K562 (cell line): ENCODE measurements at regions not wholly inside any gene's neighbourhood (a gene's known extent, or its start where the extent isn't known, plus 50 kb on each side); places are given as distances from the start of the nearest gene placed in this dataset.

Experiments used
- ATAC-seq: fragments of 200-7000 bp; cut with Tn5 transposase; 3 replicates; pipeline ENCODE4 v1.9.1; 2020; ENCODE audit warnings: moderate library complexity
- BruUV-seq: library from RNA; stranded (reverse); fragments of 400-500 nt; replicated peaks from 2 replicates; lab custom pipeline; 2021; lab: Mats Ljungman, UMichigan
- CTCF ChIA-PET: fragments of 300-600 bp; formaldehyde crosslinking; extraction: SDS; loops from one replicate; lab custom pipeline; 2021; ENCODE audit warnings: low intra/inter-chr PET ratio; lab: Yijun Ruan, JAX
- POLR2A ChIA-PET: fragments of 300-600, 350-650 bp; sonication (Branson Sonifier 250); formaldehyde crosslinking; extraction: SDS; loops from one replicate; lab custom pipeline; 2021; ENCODE audit warnings: antibody characterized with exemption, inconsistent platforms; lab: Yijun Ruan, JAX
- DNase-seq, 4 experiments: peaks; one replicate each; pipeline versions ENCODE4 v3.0.0 to v3.0.0-alpha.2; 2011 to 2018; ENCODE audit warnings: low spot score in 3 of 4, mixed read lengths in 3 of 4; ENCODE audit errors: extremely low read depth in 1 of 4
- FAIRE-seq: peaks from 2 replicates; lab custom pipeline; 2011; peaks lifted over from hg19 to GRCh38; lab: Jason Lieb, UNC
- H2AFZ ChIP-seq: 2 replicates; pipeline ENCODE4 v1.6.0; 2011; ENCODE audit warnings: low read depth, low read length, control low read depth, inconsistent platforms
- H3K27ac ChIP-seq: fragments of 200-600 bp; 3 replicates; pipeline ENCODE4 v1.8.0; 2011; ENCODE audit warnings: low read depth, mild to moderate bottlenecking, control low read depth, inconsistent platforms, low read length, moderate library complexity, mixed read lengths; ENCODE audit errors: extremely low read depth
- H3K27me3 ChIP-seq, 2 experiments: fragments of 300-600 bp in 1 of 2; 2 replicates in 1 of 2; 3 replicates in 1 of 2; pipeline versions ENCODE4 v1.6.0 to v1.8.0; 2011; ENCODE audit warnings: inconsistent platforms in 2 of 2, low read length in 2 of 2, mild to moderate bottlenecking in 1 of 2, mixed read lengths in 1 of 2, moderate library complexity in 1 of 2; ENCODE audit not compliant: control insufficient read depth in 2 of 2, insufficient read depth in 2 of 2
- H3K36me3 ChIP-seq: fragments of 300-600 bp; 3 replicates; pipeline ENCODE4 v1.8.0; 2011; ENCODE audit warnings: mild to moderate bottlenecking, low read length, inconsistent platforms; ENCODE audit not compliant: control insufficient read depth, insufficient read depth
- H3K4me1 ChIP-seq, 2 experiments: fragments of 200-600 bp in 1 of 2; replicated peaks in 1 of 2; 2 replicates in 1 of 2; 3 replicates in 1 of 2; pipeline versions ENCODE4 v1.5.1 to v1.8.0; 2011; ENCODE audit warnings: inconsistent platforms in 2 of 2, low read length in 2 of 2, mild to moderate bottlenecking in 1 of 2, mixed read lengths in 1 of 2, moderate library complexity in 1 of 2; ENCODE audit not compliant: control insufficient read depth in 2 of 2, insufficient read depth in 2 of 2
- H3K4me2 ChIP-seq: 2 replicates; pipeline ENCODE4 v1.6.1; 2011; ENCODE audit warnings: low read length, control low read depth, inconsistent platforms, mixed read lengths; ENCODE audit not compliant: insufficient read depth
- H3K4me3 ChIP-seq: fragments of 200-600 bp; sonication (generic), shearing (Covaris generic); 2 replicates; pipeline ENCODE4 v1.5.1; 2016; ENCODE audit warnings: control low read depth, inconsistent platforms
- H3K79me2 ChIP-seq: fragments of 200-600 bp; 3 replicates; pipeline ENCODE4 v1.8.0; 2011; ENCODE audit warnings: low read length, inconsistent platforms; ENCODE audit not compliant: control insufficient read depth, insufficient read depth
- H3K9ac ChIP-seq, 2 experiments: 2 replicates each; pipeline versions ENCODE4 v1.6.0 to v1.6.1; 2011; ENCODE audit warnings: low read depth in 2 of 2, low read length in 2 of 2, control low read depth in 1 of 2, inconsistent platforms in 1 of 2, mild to moderate bottlenecking in 1 of 2, mixed read lengths in 1 of 2; ENCODE audit not compliant: insufficient read depth in 1 of 2
- H3K9me1 ChIP-seq: one replicate; pipeline ENCODE4 v1.6.0; 2011; ENCODE audit warnings: inconsistent platforms, mild to moderate bottlenecking, low read length, moderate library complexity; ENCODE audit not compliant: control insufficient read depth, insufficient read depth
- H3K9me3 ChIP-seq: replicated peaks from 2 replicates; pipeline ENCODE4 v1.5.1; 2011; ENCODE audit warnings: low read depth, low read length, inconsistent platforms; ENCODE audit not compliant: control insufficient read depth, insufficient read depth
- H4K20me1 ChIP-seq: replicated peaks from 2 replicates; pipeline ENCODE4 v1.6.1; 2011; ENCODE audit warnings: low read length, inconsistent platforms, mixed read lengths; ENCODE audit not compliant: control insufficient read depth, insufficient read depth
- RAD21 ChIP-seq, 2 experiments: fragments of 250-450 bp in 1 of 2; fragments of 450-650 bp in 1 of 2; sonication (Bioruptor Pico) in 1 of 2; formaldehyde crosslinking in 1 of 2; IDR thresholded peaks in 1 of 2; conservative IDR thresholded peaks in 1 of 2; 2 replicates each; pipeline versions ENCODE4 v1.4.0 to v1.8.0; 2020 to 2022; ENCODE audit warnings: mild to moderate bottlenecking in 2 of 2, moderate library complexity in 1 of 2
- ZNF23 ChIP-seq: fragments of 250-450 bp; sonication (Bioruptor Pico); IDR thresholded peaks from 2 replicates; pipeline ENCODE4 v1.4.0; 2020; ENCODE audit warnings: mild to moderate bottlenecking
- in situ Hi-C: fragments of 300-500 bp; cut with MboI; formaldehyde crosslinking; loops from 4 replicates; pipeline ENCODE4 v1.15.0; 2018; ENCODE audit warnings: inconsistent platforms, mixed read lengths
- intact Hi-C: fragments of 100-400 bp; cut with micrococcal nuclease; formaldehyde crosslinking; loops from 2 replicates; pipeline ENCODE4 v1.14.2; 2022
- TF ChIP-seq, protein P1 (sequence below), 3 experiments: IDR thresholded peaks in 2 of 3; conservative IDR thresholded peaks in 1 of 3; 2 replicates each; pipeline ENCODE4 v1.5.1; 2011 to 2012; ENCODE audit warnings: low read length in 3 of 3, mild to moderate bottlenecking in 3 of 3, control low read depth in 2 of 3, improper control_type of control experiment in 1 of 3, inconsistent platforms in 1 of 3, low read depth in 1 of 3, mixed read lengths in 1 of 3, moderate library complexity in 1 of 3; ENCODE audit not compliant: insufficient read depth in 2 of 3

DNA sequence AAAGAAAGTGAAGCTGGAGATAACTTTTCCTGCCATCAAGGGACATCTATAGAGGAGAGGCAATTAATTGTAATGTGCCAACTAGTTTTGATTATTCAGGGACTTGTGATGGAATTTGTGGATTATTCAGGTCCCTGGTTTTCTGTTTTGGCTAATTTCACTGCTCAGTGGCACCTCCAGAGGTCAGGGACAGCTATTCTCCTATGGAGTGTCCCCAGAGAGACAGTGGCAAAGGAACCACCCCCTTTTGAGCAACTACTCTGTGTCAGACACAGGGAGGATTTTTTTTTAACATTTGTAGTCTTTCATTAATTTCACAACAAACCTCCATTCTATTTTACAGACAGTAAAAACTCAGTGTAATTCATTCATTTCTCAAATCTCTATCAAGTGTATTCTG, 206.0 kb upstream of the SPRED2 start:
- Histone ChIP-seq H4K20me1 (no peaks in the 10 kb centered on the region), H3K4me2 (no peak overlapping the region), H3K36me3 (no peaks in the 10 kb centered on the region)
- DNase-seq (peak in 3 of 4 experiments; percentile 17 to 51 (median 46)), FAIRE-seq (peak; percentile 44), ATAC-seq (peak; percentile 82)
- no peak for TF ChIP-seq ZNF23
- 0 out of 4 replicates have a peak, but pooled peaks of 1 of the 2 experiments have one; percentile 8 for TF ChIP-seq RAD21 (CRISPR knock-in tag; conservative IDR thresholded peaks at IDR 0.05 in 1 of 2, IDR thresholded peaks at IDR 0.05 in 1 of 2)
- TF ChIP-seq, protein P1, sequence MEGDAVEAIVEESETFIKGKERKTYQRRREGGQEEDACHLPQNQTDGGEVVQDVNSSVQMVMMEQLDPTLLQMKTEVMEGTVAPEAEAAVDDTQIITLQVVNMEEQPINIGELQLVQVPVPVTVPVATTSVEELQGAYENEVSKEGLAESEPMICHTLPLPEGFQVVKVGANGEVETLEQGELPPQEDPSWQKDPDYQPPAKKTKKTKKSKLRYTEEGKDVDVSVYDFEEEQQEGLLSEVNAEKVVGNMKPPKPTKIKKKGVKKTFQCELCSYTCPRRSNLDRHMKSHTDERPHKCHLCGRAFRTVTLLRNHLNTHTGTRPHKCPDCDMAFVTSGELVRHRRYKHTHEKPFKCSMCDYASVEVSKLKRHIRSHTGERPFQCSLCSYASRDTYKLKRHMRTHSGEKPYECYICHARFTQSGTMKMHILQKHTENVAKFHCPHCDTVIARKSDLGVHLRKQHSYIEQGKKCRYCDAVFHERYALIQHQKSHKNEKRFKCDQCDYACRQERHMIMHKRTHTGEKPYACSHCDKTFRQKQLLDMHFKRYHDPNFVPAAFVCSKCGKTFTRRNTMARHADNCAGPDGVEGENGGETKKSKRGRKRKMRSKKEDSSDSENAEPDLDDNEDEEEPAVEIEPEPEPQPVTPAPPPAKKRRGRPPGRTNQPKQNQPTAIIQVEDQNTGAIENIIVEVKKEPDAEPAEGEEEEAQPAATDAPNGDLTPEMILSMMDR (IDR thresholded peaks at IDR 0.05 in 2 of 3, conservative IDR thresholded peaks at IDR 0.05 in 1 of 3; ENCODE audit: insufficient read depth in 2 of 3, low read depth in 1 of 3, low read length in 3 of 3): peak; percentile 29 to 41 (median 38); a peak in 3 of 6 replicates
- TF ChIP-seq, all 486 proteins: peak for 2
- H3K9ac ChIP-seq: no peak overlapping the region
- no TSS peak for BruUV-seq
- intact Hi-C loops: no loop called here
- no peaks in the 10 kb centered on the region for H3K9me1 ChIP-seq
- no peak overlapping the region for H3K27ac ChIP-seq
- no peaks in the 10 kb centered on the region for H3K4me1 ChIP-seq
- in situ Hi-C loops: no loop called here
- no peak overlapping the region for H3K4me3 ChIP-seq
- no peak overlapping the region for H2AFZ ChIP-seq
- no peaks in the 10 kb centered on the region for H3K9me3 ChIP-seq
- no peaks in the 10 kb centered on the region for H3K79me2 ChIP-seq
- H3K27me3 ChIP-seq: peaks cover 9 to 16% of the 10 kb centered on the region in 2 experiments; a peak in 4 of 5 replicates
- ChIA-PET POLR2A (no interaction called here), CTCF (no interaction called here)
